K562 (cell line): ENCODE measurements at regions not wholly inside any gene's neighbourhood (a gene's known extent, or its start where the extent isn't known, plus 50 kb on each side); places are given as distances from the start of the nearest gene placed in this dataset.
A peak's percentile ranks its signal among the peaks of the same experiment; 100 is the strongest.

Source experiments
- EWSR1 ChIP-seq: fragments of 450-650 bp; IDR thresholded peaks from 2 replicates; pipeline ENCODE4 v1.6.1; 2018; ENCODE audit warnings: borderline replicate concordance, mild to moderate bottlenecking, low read depth, moderate library complexity; ENCODE audit not compliant: partially characterized antibody
- FOSL1 ChIP-seq: fragments of 200-800 bp; sonication (Bioruptor generic); conservative IDR thresholded peaks from 2 replicates; pipeline ENCODE4 v1.6.1; 2016; ENCODE audit warnings: missing genetic modification characterization, missing compliant biosample characterization
- GATAD2A ChIP-seq: fragments of 450-650 bp; IDR thresholded peaks from 2 replicates; pipeline ENCODE4 v1.6.1; 2017
- MTA3 ChIP-seq: fragments of 450-650 bp; formaldehyde crosslinking; IDR thresholded peaks from 2 replicates; pipeline ENCODE4 v1.6.1; 2017; ENCODE audit warnings: mild to moderate bottlenecking, borderline replicate concordance
- MTF1 ChIP-seq: fragments of 250-450 bp; sonication (Bioruptor Pico); IDR thresholded peaks from 2 replicates; pipeline ENCODE4 v1.9.0; 2021; ENCODE audit warnings: moderate library complexity, mild to moderate bottlenecking, inconsistent platforms, borderline replicate concordance
- MYNN ChIP-seq, 2 experiments: sonication (generic); formaldehyde crosslinking in 1 of 2; IDR thresholded peaks; 2 replicates each; pipeline versions ENCODE4 v1.5.0 to v1.6.1; 2016 to 2020; ENCODE audit warnings: antibody characterized with exemption in 1 of 2, missing genetic modification reagents in 1 of 2
- NEUROD1 ChIP-seq: fragments of 150-350 bp; IDR thresholded peaks from 2 replicates; pipeline ENCODE4 v1.6.1; 2014; ENCODE audit warnings: borderline replicate concordance, low read length, low read depth; ENCODE audit not compliant: partially characterized antibody
- PHB ChIP-seq: fragments of 250-450 bp; sonication (Bioruptor Pico); IDR thresholded peaks from 2 replicates; pipeline ENCODE4 v1.5.0; 2021
- POLR2AphosphoS5 ChIP-seq: IDR thresholded peaks from 2 replicates; pipeline ENCODE4 v1.6.1; 2011; ENCODE audit warnings: mild to moderate bottlenecking, low read depth, low read length, moderate library complexity; ENCODE audit not compliant: control insufficient read depth, insufficient read depth
- RBM17 ChIP-seq: fragments of 200-400 bp; formaldehyde crosslinking; IDR thresholded peaks from 2 replicates; pipeline ENCODE4 v1.6.1; 2017; ENCODE audit warnings: low read depth, mild to moderate bottlenecking, low read length, borderline replicate concordance
- ZFPM2 ChIP-seq: fragments of 250-450 bp; sonication (Bioruptor Pico); IDR thresholded peaks from 2 replicates; pipeline ENCODE4 v1.5.1; 2022; ENCODE audit warnings: mild to moderate bottlenecking
- ZNF217 ChIP-seq: sonication (generic); formaldehyde crosslinking; IDR thresholded peaks from 2 replicates; pipeline ENCODE4 v1.8.0; 2022; ENCODE audit warnings: mild to moderate bottlenecking, missing genetic modification reagents
- TF ChIP-seq, protein P1 (sequence below): fragments of 450-650 bp; IDR thresholded peaks from 2 replicates; pipeline ENCODE4 v1.6.1; 2016; ENCODE audit warnings: borderline replicate concordance
- TF ChIP-seq, protein P2 (sequence below): fragments of 450-650 bp; IDR thresholded peaks from 2 replicates; pipeline ENCODE4 v1.6.1; 2016; ENCODE audit warnings: mild to moderate bottlenecking, moderate library complexity

DNA sequence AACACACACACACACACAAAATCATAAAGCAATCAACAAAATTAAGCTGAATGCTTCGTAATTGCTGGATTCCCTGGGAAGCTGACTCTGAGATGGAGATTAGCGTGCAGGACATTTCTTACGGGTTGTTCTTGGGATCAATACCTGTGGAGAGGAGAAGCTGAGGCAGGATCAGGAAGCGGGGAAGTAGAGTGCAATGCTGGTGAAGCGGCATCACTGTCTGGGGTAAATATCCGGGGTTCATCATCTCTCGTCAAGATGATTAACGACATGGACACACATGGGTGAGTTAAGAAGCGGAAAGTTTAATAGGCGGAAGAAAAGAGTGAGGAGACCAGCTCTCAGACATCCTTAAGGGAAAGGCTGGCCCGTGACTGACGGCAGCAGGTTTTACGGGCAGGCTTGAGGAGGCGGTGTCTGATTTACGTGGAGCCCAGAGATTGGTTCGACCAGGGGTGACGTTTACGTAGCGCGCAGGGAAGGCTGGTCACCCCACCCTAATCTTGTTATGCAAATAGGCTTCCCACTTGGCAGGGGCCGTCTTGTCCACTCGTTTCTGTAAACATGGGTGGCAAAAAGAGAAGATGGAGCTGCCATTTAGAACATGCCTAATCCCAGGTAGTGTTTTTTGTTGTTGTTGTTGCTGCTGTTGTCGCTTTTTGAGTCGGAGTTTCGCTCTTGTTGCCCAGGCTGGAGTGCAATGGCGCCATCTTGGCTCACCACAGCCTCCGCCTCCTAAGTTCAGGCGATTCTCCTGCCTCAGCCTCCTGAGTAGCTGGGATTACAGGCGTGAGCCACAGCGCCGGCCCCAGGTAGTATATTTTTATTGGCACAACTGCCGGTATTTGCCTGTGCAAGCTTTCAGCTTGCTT lies 135.6 kb upstream of the KCNJ15 start (continued):
- TF ChIP-seq, protein P1, sequence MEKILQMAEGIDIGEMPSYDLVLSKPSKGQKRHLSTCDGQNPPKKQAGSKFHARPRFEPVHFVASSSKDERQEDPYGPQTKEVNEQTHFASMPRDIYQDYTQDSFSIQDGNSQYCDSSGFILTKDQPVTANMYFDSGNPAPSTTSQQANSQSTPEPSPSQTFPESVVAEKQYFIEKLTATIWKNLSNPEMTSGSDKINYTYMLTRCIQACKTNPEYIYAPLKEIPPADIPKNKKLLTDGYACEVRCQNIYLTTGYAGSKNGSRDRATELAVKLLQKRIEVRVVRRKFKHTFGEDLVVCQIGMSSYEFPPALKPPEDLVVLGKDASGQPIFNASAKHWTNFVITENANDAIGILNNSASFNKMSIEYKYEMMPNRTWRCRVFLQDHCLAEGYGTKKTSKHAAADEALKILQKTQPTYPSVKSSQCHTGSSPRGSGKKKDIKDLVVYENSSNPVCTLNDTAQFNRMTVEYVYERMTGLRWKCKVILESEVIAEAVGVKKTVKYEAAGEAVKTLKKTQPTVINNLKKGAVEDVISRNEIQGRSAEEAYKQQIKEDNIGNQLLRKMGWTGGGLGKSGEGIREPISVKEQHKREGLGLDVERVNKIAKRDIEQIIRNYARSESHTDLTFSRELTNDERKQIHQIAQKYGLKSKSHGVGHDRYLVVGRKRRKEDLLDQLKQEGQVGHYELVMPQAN = peak; percentile 79
- TF ChIP-seq ZFPM2 (CRISPR knock-in tag) = no peak
- TF ChIP-seq, protein P2, sequence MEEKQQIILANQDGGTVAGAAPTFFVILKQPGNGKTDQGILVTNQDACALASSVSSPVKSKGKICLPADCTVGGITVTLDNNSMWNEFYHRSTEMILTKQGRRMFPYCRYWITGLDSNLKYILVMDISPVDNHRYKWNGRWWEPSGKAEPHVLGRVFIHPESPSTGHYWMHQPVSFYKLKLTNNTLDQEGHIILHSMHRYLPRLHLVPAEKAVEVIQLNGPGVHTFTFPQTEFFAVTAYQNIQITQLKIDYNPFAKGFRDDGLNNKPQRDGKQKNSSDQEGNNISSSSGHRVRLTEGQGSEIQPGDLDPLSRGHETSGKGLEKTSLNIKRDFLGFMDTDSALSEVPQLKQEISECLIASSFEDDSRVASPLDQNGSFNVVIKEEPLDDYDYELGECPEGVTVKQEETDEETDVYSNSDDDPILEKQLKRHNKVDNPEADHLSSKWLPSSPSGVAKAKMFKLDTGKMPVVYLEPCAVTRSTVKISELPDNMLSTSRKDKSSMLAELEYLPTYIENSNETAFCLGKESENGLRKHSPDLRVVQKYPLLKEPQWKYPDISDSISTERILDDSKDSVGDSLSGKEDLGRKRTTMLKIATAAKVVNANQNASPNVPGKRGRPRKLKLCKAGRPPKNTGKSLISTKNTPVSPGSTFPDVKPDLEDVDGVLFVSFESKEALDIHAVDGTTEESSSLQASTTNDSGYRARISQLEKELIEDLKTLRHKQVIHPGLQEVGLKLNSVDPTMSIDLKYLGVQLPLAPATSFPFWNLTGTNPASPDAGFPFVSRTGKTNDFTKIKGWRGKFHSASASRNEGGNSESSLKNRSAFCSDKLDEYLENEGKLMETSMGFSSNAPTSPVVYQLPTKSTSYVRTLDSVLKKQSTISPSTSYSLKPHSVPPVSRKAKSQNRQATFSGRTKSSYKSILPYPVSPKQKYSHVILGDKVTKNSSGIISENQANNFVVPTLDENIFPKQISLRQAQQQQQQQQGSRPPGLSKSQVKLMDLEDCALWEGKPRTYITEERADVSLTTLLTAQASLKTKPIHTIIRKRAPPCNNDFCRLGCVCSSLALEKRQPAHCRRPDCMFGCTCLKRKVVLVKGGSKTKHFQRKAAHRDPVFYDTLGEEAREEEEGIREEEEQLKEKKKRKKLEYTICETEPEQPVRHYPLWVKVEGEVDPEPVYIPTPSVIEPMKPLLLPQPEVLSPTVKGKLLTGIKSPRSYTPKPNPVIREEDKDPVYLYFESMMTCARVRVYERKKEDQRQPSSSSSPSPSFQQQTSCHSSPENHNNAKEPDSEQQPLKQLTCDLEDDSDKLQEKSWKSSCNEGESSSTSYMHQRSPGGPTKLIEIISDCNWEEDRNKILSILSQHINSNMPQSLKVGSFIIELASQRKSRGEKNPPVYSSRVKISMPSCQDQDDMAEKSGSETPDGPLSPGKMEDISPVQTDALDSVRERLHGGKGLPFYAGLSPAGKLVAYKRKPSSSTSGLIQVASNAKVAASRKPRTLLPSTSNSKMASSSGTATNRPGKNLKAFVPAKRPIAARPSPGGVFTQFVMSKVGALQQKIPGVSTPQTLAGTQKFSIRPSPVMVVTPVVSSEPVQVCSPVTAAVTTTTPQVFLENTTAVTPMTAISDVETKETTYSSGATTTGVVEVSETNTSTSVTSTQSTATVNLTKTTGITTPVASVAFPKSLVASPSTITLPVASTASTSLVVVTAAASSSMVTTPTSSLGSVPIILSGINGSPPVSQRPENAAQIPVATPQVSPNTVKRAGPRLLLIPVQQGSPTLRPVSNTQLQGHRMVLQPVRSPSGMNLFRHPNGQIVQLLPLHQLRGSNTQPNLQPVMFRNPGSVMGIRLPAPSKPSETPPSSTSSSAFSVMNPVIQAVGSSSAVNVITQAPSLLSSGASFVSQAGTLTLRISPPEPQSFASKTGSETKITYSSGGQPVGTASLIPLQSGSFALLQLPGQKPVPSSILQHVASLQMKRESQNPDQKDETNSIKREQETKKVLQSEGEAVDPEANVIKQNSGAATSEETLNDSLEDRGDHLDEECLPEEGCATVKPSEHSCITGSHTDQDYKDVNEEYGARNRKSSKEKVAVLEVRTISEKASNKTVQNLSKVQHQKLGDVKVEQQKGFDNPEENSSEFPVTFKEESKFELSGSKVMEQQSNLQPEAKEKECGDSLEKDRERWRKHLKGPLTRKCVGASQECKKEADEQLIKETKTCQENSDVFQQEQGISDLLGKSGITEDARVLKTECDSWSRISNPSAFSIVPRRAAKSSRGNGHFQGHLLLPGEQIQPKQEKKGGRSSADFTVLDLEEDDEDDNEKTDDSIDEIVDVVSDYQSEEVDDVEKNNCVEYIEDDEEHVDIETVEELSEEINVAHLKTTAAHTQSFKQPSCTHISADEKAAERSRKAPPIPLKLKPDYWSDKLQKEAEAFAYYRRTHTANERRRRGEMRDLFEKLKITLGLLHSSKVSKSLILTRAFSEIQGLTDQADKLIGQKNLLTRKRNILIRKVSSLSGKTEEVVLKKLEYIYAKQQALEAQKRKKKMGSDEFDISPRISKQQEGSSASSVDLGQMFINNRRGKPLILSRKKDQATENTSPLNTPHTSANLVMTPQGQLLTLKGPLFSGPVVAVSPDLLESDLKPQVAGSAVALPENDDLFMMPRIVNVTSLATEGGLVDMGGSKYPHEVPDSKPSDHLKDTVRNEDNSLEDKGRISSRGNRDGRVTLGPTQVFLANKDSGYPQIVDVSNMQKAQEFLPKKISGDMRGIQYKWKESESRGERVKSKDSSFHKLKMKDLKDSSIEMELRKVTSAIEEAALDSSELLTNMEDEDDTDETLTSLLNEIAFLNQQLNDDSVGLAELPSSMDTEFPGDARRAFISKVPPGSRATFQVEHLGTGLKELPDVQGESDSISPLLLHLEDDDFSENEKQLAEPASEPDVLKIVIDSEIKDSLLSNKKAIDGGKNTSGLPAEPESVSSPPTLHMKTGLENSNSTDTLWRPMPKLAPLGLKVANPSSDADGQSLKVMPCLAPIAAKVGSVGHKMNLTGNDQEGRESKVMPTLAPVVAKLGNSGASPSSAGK = no peak
- TF ChIP-seq NEUROD1 = peak; percentile 75
- 0 out of 2 replicates have a peak, but pooled peaks have one; percentile 23 for TF ChIP-seq MTF1
- TF ChIP-seq MYNN (IDR thresholded peaks at IDR 0.05) = no peak; the same call in 1 of the 2 replicates
- no peak for TF ChIP-seq MYNN (CRISPR knock-in tag; IDR thresholded peaks at IDR 0.05)
- TF ChIP-seq MTA3 = peak; percentile 94
- TF ChIP-seq EWSR1 = no peak
- TF ChIP-seq POLR2AphosphoS5 = peak; percentile 97
- TF ChIP-seq ZNF217 = 0 out of 2 replicates have a peak, but pooled peaks have one; percentile 61
- no peak for TF ChIP-seq RBM17
- TF ChIP-seq GATAD2A = peak; percentile 37; the same call in 1 of the 2 replicates
- TF ChIP-seq PHB (CRISPR knock-in tag) = 0 out of 2 replicates have a peak, but pooled peaks have one; percentile 65
- TF ChIP-seq FOSL1 (tag) = peak; percentile 32; the same call in 1 of the 2 replicates
